Right hindlimb (tissue), 1 donor: ENCODE measurements at regions not wholly inside any gene's neighbourhood (a gene's known extent, or its start where the extent isn't known, plus 50 kb on each side); places are given as distances from the start of the nearest gene placed in this dataset.
"Not testable (repeated sequence)": the region's sequence is repeated elsewhere in the genome, so short reads cannot be mapped to it uniquely, and the experiment has no call there.

Experiments used
- DNase-seq: peaks from one replicate; pipeline ENCODE4 v3.0.0-alpha.2; 2018

DNA sequence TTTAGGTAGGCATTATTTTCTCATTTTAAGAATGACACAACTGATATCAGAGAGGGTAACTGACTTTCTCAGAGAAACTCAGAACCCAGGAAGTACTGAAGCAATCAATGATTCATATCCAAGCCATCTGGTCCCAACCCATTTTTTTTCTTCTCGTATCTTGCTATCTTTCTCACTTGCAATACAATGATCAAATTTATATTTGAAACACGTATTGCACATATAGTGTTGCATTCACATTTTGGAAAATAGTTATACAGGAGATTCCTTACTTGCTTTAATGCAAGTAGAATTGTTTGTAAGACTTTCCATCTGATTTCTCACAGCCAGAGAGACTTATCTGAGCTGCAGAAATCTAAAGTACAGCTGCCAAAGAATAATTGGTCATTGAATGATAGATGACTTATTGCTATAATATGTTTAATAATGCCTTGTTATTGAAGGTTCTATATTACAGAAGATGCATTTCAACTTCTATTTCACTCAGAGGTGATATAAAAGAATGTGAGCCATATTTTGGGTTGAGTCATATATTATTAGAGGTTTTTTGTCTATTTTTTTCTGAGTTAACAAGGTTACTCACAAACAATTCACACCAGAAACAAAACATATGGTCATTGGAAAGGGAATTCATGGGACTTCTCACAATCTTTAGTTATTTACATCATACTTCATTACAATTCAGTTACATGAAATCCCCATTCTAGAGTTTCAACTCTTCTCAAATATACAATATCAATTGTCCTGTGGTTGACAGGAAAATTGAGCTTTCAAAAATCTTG is 337.5 kb upstream of the CITED2 start:
- no peak for DNase-seq

GRCh38 chr6:139710556-139710955 is 336.1 kb upstream of the CITED2 start:
- DNase-seq, result no peak

DNA sequence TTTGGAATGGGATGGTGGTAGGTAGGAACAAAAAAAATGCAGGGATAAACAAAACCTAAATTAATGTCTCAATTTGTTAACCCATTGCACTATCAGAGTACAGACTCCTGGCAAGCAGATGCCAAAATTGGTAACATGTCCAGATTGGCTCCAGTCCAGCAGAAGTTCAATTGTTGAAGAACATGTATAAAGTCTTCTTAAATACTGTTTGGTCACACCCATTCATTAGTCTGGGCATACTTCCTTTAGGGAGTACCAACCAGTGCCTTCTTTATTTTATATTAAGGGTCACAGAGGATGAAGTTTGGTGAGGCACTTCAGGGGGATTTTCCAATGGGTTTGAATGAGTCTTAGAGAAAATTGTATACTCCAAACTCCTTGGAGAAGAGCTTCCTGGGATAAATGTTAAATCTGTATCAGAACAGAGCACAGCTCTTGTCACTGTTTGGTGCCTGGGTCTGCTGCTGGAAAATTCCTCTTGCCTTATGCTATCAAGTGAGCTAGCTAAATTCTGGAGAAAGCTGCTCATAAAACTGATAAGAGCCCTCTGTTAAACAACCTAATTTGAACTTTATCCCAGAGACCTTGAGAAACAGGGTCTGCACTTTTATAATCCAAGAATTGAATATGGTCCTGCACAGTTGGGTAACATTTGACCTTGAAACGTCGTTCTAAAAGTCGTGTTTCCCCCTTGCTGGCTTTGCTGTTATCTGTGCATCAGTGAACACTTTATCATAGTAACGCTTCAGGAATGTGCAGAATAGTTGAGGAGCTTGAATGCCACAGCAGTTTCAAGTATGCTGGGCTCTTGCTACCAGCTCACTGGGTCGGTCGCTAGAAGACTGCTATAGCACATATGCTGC is 334.1 kb upstream of the CITED2 start:
- DNase-seq, result no peak

- no peak for DNase-seq
Observed at GRCh38 chr6:139706912-139707311, 332.5 kb upstream of the CITED2 start.

DNA sequence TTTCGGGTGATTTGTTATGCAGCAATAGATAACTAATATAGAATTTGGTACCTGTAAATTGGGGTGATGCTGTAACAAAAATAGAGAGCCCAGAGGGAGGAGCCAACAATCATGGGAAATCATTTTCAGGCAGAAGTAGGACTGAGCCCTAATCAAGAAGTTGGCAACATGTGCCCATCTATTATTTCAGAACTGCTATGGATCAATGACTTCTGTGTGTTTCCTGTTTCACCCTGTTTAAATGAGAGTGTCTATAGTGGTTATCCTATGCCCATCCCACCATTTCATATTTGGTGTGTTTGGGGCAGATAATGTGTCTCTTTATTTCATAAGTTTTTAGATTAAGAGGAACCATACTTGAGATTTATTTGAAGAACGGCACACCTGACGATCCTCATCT is 330.8 kb upstream of the CITED2 start:
- DNase-seq, result no peak

DNA sequence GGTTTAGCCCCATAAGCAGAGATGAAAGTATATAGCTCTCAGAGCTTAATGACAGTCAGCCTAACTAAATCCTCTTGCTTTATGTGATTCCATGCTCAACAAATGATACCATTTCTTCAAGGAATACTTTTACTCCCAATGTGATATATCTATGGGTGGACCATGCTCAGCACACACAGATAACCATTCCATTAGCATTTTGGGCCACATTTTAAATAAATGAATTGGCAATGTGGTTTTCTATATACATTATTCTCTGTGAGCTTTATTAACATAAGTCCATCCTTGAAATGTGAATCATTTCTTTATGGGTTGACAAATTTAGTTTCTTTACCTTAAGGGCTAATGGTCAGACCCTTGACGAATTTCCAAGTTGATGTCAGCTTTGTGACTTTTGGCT is 329.3 kb upstream of the CITED2 start:
- no peak for DNase-seq

DNA sequence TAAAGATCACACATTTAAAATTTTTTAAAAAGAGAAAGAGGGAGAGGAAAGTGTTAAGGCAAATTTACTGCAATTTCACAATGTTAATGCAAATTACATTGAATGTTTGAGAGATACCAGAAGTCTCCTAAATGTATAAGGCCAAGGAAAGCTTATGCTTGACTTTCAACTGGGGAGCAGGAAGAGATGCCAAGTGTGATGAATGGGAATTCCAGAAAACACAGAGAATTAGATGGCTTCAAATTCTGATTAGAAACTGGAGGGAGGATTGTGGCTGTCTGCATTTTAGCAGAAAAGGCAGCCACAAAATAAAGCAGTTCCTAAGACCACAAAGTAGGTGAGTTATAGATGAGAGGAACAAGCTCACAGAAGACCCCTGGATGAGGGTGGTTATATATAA is 328.3 kb upstream of the CITED2 start:
- no peak for DNase-seq

- no peak for DNase-seq
Observed at GRCh38 chr6:139701695-139702094, 327.2 kb upstream of the CITED2 start.

DNA sequence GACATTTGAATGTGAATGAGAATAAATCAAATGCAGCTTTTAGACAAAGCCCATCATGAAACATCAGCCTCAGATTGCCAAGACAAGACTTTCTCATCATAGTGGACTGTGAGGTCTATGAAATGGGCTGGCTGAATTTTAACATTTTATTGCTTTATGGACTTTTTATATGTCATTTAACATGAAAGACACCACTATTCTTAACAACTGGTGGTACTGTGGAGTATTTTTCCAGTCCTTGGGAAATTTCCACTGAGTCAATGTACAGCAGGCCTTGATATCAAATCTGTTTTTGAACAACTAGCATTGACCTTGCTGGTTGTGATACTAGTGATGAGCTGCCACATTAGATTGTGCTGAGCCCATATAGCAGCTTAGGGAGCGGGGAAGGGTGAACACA is 326.6 kb upstream of the CITED2 start:
- no peak for DNase-seq

GRCh38 chr6:139699911-139700310 is 325.5 kb upstream of the CITED2 start:
- DNase-seq, result no peak

DNA sequence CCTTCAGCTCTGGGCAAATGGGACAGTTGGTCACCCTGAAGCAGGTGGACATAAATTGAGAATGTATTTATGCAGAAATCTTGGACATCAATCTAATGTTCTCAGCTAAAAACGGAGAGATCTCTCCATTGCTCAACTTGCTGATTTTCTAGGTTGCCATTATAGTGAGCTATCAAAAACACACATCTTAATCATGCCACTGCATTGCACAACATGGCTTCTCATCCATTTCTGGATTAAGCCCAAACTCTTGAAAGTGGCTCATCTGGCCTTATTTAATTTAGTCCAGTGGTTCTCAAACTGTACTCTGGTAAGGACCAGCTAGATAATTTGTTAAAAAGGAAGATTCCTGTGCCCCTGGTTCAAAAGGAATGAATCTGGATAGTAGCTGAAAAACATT is 324.9 kb upstream of the CITED2 start:
- no peak for DNase-seq

DNA sequence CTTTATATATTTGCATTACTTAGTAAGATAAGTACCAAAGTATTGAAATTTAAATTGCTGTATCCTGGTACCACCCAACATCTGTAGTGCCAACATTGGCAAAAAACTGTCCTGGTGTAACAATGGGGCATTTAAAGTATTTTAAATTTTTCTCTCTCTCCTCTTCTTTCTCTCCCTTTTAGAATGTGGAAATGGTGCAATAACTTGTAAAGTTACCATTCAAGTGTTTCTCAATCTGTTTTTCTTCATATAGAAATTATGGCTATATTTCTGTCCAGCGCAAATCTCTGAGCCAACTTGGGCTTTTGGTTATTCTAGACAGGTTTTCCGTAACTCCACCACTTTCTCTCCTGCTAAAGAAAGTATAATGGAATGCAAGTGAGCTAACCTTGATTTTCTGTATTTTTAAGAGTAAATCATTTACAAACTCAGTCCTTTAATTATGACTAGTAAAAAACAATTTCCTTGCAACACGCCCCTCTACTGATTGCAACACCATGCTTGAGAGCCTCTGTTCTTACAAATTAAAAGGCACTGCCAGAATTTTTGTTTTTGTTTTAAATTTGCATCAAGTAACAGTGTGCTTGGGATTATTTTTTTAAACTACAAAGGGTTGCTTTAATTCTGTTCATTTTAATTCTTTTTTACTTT is 324.2 kb upstream of the CITED2 start:
- no peak for DNase-seq

- not testable (repeated sequence) for DNase-seq
Observed at GRCh38 chr6:139697856-139698255, 323.4 kb upstream of the CITED2 start.

DNA sequence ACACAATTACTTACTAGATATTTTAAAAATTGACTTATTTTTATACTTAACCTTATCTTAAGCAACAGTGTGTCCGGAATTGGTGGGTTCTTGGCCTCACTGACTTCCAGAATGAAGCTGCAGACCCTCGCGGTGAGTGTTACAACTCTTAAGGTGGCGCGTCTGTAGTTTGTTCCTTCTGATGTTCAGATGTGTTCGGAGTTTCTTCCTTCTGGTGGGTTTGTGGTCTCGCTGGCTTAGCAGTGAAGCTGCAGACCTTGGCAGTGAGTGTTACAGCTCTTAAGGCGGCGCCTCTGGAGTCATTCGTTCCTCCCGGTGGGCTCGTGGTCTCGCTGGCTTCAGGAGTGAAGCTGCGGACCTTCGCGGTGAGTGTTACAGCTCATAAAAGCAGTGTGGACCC is 322.5 kb upstream of the CITED2 start:
- DNase-seq, result not testable (repeated sequence)

DNA sequence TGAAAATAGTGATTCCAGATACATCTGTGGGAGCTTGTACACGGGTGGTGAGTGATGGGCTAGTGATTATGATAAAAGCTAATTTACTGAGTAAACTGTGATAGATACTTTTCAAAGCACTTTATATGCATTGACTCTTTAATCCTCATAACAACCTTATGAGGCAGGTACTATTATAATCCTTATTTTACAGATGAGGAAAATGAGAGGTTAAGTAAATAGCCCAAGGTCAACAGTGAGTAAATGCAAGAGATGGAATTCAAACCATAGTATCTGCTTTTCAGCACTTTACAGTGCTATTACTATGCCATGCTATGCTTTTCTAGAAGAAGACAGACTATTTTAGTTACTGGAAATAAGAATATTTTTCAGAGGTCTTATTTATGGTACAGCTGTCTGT is 320.9 kb upstream of the CITED2 start:
- DNase-seq, result no peak

DNA sequence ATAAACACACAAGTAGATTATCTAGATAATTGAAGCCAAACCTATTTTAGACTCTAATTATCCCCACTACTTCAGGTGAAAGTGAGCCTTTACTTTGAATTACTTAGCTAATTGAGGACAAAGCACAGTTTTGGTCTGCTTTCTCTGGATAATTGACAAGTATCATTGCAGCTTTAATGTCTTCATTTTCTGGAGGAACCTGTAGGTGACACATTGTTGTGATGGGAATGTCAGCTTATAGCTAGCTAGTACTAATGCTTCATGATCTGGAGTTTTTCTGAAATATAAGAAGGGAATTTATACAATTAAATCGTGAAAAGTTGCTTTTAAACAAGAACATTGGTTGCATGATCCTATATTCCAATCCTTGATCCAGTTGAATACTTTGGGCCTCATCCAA is 319.3 kb upstream of the CITED2 start:
- no peak for DNase-seq

- DNase-seq, result no peak
Observed at GRCh38 chr6:139690007-139690406, 315.6 kb upstream of the CITED2 start.

DNA sequence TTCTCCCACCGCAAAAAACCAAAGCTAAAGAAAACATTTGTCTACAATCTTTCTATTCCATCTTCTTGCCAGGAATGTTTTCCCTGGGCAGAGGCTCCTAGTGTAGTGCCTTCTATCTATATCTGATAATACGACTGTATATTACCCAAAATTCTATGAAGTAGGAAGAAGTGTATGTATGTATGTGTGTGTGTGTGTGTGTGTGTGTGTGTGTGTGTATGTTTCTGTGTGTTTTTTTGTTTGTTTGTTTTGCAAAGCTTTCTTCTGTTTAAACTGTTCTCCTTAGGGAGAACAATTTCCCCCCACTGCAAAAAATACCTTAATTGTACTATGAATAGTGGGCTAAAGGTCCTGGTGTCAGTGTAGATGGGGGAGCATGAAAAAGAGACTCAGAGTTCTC is 312.6 kb upstream of the CITED2 start:
- DNase-seq, result no peak

DNA sequence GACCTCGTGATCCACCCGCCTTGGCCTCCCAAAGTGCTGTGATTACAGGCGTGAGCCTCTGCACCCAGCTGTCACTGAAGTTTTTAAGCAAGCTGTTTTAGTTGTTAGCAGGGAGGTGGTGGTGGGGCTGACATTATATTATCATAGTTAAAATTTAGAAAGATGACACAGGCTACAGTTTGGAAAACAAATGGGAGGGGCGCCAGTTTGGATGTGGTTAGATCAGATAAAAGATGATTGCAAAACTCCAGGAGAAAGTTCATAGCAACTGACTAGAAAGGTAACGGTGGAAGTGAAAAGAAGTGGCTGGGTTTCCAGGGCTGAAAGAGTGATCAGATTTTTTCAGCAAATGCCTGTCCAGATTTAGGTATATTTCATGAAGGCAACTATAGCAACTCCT is 311.9 kb upstream of the CITED2 start:
- no peak for DNase-seq

- DNase-seq, result no peak
Observed at GRCh38 chr6:139685009-139685408, 310.6 kb upstream of the CITED2 start.

- no peak for DNase-seq
Observed at GRCh38 chr6:139680819-139681218, 306.4 kb upstream of the CITED2 start.

GRCh38 chr6:139679516-139680179 is 305.2 kb upstream of the CITED2 start:
- DNase-seq, result no peak

- DNase-seq, result no peak
Observed at GRCh38 chr6:139676718-139677117, 302.3 kb upstream of the CITED2 start.
